Activated CD4-positive, alpha-beta T cell treated with anti-CD3 and anti-CD28 coated beads, Interleukin-10, Interleukin-2, amounts not matched to agents 100 ng/mL and 50 ng/mL, durations not matched to agents 16 hours and 8 hours (primary cell): ENCODE measurements at regions not wholly inside any gene's neighbourhood (a gene's known extent, or its start where the extent isn't known, plus 50 kb on each side); places are given as distances from the start of the nearest gene placed in this dataset.

Experiments
- DNase-seq: peaks from one replicate; pipeline ENCODE4 v3.0.0-alpha.2; 2020

DNA sequence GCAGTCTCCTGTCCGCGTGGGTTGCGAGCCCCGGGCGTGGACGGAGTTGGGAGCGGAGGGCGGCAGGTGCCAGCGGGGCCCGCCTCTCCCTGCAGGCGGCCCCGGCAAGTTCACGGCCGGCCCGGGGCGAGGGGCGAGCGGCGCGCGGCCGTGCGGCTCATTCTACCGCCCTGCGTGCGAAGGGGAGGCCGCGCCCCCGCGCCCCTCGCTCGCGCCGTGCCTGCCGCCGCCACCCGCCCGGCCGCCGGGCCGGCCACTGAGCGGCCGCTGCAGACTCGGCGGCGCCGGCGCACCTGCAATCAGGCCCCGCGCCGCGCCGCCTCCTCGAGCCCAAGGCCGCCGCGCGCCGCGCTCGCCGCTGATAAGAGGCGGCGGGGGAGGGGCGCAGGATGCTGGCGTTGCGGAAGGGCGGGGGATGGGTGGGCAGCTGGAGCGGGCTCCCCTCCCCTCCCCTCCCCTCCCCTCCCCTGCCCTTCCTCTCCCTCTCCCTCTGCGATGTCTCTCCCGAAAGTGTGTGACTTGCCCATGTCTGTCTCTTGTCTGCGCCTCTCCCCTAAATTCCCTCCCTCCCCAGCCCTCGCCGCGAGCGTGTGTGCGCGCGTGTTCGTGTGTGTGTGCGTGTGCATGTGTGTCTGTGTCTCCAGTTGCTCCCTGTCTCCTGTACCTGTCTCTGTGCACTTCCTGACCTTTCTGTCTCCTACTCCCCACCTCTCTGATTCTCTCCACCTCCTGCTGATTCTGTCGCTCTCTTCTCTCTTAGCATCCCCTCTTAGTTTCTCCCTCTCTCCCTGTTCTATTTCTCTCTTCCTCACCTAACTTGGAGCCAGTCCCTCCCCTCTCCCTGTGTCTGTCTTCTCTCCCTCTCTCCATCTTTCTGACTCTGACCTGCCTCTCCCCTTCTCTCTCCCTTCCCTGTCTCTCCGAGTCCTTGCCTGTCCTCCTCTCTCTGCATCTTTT lies 768.1 kb upstream of the TBX3 start:
- no peak for DNase-seq

DNA sequence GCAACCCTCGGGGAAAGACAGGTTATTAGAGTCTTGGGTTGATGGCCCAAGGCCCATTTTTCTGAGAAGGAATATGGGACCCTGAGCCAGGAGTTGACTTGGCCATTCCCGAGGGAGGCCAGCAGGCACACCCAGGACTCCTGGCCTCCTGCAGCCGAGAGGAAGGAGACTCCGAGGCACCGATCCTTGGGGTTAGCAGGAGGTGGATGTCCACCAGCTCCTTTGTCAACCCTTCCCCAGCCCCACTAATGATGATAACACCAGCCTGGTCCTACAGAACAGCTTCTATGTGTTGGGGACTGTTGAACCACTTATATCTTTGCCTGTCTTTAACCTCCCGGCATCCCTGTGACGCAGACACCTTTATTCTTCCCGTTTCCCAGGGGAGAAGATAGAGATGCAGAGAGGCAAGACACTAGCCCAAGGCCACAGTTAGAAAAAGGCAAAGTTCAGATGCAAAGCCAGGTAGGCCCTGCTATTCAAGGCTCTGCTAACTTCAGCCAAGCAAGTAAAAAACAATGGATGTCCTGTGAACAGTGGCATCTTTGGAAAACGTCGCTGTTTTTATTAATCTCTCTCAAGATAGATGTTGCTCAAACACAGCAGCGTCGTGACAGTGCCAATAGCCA lies 767.3 kb upstream of the TBX3 start:
- no peak for DNase-seq

GRCh38 chr12:115450710-115451109 lies 766.7 kb upstream of the TBX3 start:
- no peak for DNase-seq

DNA sequence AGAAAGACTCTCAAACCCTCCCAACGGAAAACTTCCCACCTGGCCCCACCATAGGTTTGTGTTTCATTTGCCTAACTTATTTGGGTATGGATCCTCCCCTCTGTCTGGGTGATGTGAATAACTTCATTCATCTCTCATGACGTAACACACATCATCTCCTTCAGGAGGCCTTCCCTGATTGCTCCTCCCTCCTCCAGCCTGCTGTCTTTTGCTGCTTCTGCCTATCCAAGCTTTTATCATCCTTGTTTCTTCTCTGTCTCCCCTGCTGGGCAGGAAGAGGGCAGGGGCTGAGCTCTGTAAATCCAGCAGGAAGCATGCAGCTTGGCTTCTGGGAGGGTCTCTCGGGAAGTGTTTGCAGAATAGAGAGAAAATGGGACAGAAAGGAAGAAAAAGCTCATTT lies 766.0 kb upstream of the TBX3 start:
- DNase-seq = no peak

- no peak for DNase-seq
Observed at GRCh38 chr12:115449526-115449925, 765.6 kb upstream of the TBX3 start.

DNA sequence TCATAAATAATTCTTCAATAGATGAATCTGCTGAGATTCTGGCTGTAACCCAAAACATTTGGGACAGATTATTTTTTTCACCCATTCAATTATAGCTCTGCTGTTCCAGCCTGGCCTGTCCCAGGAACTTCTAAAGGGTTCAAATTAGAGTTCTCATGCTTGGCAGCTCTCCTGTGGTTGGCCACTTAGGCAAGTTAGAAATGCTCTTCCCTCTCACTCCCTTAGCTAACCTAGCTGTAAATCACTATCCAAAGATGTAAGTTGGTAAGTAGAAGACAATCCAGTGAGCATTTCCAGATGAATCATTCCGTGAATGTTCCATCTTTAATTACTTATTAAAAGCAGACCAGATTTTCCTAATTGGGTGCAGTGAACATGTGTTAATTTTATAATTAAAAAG lies 760.4 kb upstream of the TBX3 start:
- DNase-seq = no peak

GRCh38 chr12:115443351-115443938 lies 759.5 kb upstream of the TBX3 start:
- no peak for DNase-seq

DNA sequence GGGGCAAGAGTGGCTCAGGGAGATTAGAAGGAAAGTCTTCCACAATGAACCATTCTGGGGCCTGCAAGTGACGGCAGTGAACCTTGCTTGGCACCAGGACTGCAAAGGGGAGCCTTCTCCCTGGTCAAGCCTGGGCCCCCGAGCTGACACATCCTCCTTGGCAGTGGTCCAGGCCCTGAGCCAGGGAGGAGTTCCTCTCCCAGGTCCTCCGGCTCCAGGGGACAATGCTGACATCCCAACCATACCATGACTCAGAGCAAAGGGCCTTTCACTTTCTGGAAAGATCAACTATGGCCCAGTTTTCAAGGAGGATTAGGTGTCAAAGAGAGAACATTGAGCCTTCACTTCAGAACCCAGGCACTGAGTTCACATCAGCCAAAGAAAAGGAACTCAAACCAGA lies 756.5 kb upstream of the TBX3 start:
- no peak for DNase-seq

DNA sequence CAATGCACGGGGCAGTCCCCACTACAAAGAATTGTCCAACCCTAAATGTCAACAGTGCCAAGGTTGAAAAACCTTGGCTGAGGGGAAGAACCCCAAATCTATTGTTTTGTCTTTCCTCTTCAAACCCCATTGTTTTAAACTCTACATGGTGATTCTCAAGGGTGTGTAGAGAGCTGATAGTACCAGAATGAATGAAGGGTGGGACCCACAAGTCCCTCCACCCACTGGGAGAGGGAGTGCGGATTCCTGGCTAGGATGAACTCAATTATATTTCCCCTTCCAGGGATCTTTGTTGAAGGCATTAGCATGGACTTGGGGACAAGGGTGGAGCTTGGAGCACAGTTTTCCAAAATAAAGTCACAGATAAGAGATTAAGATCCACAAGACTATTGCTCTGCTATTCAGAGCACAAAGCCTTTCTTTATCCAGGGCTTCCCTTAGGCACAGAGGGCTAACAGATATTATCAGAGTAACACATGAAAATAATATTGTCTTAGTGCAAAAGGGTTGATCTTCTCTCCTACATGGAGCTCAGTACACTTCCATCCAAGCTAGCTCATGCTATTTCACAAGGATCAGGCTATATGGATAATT lies 755.1 kb upstream of the TBX3 start:
- no peak for DNase-seq

DNA sequence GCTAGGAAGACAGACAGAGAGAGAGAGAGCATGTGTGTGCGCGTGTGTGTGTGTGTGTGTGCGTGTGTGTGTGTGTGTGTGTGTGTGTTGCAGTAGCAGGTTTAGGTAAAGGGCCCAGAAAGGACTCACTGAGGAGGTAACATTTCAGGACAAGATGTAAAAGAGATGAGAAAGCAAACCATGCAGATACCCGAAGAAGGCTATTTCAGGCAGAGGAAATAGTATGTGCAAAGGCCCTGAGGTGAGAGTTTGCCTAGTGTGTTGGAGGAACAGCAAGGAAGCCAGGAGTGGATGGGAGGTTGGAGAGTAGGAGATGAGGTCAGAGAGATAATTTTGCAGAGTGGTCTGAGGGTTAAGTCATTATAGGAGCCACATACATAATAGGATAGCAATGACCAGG lies 754.3 kb upstream of the TBX3 start:
- no peak for DNase-seq

- DNase-seq = no peak
Observed at GRCh38 chr12:115437061-115437567, 753.1 kb upstream of the TBX3 start.

GRCh38 chr12:115433014-115433634 lies 749.1 kb upstream of the TBX3 start:
- DNase-seq = no peak

DNA sequence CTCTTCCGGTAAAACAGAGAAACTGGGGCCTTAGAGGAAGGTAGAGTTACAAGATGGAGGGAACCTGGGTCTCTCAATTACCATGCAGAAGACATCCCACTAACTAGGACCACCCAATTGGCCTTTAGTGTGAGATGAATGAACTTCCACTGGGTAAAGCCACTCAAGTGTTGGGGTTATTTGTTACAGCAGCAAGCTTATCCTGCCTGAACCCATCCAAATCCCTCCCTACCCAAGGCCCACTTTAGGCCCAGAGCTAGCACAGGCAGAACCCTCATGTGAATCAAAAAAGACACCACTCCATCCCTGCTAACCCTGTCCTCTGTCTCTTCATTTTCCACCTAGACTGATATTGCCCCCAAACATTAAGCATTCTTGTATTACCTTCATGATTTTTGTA lies 746.7 kb upstream of the TBX3 start:
- DNase-seq = no peak

DNA sequence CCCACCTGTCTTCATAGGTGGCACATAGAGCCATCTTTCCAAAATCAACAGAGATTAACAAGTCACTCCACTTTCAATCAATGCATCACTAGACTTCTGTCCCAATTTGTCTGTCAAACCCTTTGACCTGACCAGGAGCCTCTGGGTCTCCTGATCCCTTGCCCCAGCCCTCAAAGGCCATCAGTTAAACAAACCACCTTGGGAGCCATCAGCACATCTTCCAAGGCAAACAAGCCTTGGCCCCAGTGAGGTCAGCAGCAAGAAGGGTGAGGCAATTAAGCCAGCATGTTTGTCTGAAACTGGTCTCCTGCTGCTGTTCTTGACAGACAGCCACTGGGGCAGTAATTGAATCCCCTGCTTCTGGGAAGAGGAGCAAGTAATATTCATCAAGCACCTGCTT lies 742.8 kb upstream of the TBX3 start:
- DNase-seq = no peak

DNA sequence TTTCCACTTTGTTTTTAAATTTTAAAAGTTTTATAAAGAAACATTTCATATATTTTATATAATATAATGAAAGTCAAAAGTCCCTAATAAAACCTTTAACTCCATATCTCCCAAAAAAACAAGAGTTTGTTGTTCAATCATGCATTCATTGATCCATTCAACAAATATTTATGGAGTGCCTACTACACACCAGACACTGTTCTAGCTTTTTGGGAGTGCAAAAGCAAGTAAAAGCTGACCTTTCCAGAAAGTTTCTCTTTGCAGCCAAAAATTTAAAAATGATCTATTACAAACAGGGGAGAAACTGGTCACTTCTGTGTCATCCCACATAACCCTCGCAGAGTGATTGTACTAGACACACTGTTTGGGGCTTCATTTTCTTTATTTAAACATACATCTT lies 740.0 kb upstream of the TBX3 start:
- DNase-seq = no peak

DNA sequence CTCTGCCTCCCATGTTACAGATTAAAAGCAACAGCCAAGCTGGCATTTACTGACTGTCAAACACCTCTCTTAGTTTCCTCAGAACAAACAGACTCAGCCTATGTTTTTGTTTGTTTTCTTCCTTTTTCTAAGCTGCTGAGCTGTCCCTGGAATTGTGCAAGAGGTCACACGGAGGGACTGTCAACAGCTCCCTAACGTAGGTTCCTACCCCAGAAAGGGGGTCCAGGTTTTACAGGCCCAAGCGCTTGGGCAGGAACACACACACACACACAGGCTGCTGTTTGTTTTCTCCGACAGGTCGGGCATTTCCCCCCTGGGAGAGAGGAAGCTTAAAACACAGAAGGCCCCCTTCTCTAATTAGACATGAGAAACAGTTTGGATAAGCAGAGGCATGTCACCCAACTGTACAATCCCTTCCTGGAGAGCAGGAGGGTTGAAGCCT lies 739.6 kb upstream of the TBX3 start:
- no peak for DNase-seq

DNA sequence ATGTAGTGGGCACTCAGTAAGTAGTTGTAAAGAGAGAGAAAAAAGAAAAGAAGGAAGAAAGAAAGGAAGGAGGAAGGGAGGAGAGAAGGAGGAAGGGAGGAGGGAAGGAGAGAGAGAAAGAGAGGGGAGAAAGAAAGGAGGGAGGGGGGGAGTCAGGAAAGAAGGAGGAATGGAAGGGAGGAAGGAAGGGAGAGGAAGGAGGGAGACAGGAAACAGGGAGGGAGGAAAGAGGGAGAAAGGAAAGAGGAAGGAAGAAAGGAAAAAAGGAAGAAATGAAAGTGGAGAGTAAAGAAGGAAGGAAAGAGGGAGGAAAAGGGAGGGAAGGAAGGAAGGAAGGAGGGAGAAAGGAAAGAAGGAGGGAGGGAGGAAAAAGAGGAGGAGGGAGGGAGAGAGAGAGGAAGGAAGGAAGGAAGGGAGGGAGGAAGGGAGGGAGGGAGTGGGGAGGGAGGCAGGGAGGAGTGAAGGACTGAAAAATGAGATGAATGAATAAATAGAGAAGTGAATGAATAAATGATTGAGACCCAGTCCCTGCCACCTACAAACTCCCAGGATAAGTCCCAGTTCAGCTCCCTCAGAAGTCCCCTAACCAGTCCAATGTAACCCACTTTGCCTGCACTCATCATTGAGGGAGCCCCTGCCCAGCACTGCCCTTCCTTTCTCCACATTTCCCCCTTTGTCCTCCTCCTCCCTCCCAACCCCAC lies 739.0 kb upstream of the TBX3 start:
- DNase-seq = no peak

DNA sequence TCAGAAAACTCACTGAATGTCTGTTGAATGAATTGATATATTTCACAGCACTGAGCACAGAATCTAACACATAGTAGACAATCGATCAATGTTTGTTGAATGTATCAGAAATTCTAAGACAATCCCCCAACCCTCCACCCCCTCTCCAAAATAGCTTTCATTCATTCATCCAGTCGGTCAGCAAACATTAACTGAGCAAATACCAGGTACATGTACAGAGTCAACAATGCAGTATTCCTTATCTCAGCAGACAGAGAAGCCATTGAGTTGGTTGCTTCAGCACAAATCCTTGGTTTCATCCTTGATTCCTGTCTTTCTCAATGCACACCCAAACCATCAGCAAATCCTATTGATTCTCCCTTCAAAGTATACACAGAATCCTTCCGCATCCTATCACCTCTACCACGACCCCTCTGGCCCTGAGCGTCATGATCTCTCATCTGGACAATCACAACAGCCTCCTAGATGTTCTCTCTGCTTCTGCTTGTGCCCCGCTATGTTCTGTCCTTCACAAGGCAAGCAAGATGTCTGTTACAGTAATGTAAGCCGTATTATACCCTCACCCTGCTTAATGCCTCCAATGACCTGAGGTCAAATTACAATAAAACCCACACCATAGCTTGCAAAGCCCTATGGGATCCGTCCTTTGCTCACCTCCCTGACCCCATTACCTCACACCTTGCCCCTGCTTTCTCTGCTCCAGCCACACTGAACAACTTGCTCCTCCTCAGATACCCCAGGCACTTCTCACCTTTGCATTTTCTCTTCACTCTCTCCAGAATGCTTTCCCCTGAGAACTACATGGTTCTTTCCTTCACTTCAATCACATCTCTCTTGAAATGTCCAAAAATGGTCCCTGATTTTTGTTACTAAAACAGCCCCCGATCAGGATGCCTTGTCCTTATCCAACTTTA lies 738.1 kb upstream of the TBX3 start:
- no peak for DNase-seq

DNA sequence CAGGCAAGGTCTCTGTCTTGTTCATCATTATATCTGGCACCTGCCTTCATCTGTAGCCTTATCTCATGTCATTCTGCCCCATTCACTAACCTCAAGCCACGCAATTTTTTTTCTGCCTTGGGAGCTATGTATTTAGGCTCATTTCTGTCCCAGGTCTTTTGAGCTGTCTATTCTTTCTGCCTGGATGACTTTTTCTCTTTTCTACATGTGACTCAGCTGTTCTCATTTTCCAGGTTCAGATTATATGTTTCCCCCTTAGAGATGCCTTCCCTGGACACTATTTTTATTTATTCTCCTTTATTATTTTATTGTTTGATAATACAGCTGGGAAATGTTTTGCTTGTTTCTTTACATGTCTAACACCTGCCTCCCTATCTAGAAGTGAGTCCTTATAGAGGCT lies 737.4 kb upstream of the TBX3 start:
- DNase-seq = no peak

- no peak for DNase-seq
Observed at GRCh38 chr12:115419145-115419646, 735.2 kb upstream of the TBX3 start.

- DNase-seq = no peak
Observed at GRCh38 chr12:115417610-115418009, 733.6 kb upstream of the TBX3 start.
